GM18867 (cell line): ENCODE measurements at regions not wholly inside any gene's neighbourhood (a gene's known extent, or its start where the extent isn't known, plus 50 kb on each side); places are given as distances from the start of the nearest gene placed in this dataset.
"Not testable (repeated sequence)": the region's sequence is repeated elsewhere in the genome, so short reads cannot be mapped to it uniquely, and the experiment has no call there.

Experiments used
- ATAC-seq: cut with Tn5 transposase; IDR thresholded peaks from one replicate; pipeline ENCODE4 v1.9.1; 2021; ENCODE audit warnings: mild to moderate bottlenecking, moderate library complexity; ENCODE audit not compliant: unreplicated experiment

- no peak for ATAC-seq
Measured at GRCh38 chr20:56689318-56689717, 60.2 kb downstream of the TFAP2C start.

- no peak for ATAC-seq
Measured at GRCh38 chr20:56689852-56690485, 60.9 kb downstream of the TFAP2C start.

GRCh38 chr20:56690531-56691175 lies 61.5 kb downstream of the TFAP2C start:
- no peak for ATAC-seq

GRCh38 chr20:56691325-56691998 lies 62.4 kb downstream of the TFAP2C start:
- ATAC-seq: no peak

- no peak for ATAC-seq
Measured at GRCh38 chr20:56693217-56693616, 64.1 kb downstream of the TFAP2C start.

- no peak for ATAC-seq
Measured at GRCh38 chr20:56697476-56697875, 68.4 kb downstream of the TFAP2C start.

- no peak for ATAC-seq
Measured at GRCh38 chr20:56698297-56698696, 69.2 kb downstream of the TFAP2C start.

- ATAC-seq: no peak
Measured at GRCh38 chr20:56698749-56699148, 69.6 kb downstream of the TFAP2C start.

- ATAC-seq: no peak
Measured at GRCh38 chr20:56702931-56703840, 74.1 kb downstream of the TFAP2C start.

- no peak for ATAC-seq
Measured at GRCh38 chr20:56706867-56707360, 77.8 kb downstream of the TFAP2C start.

- ATAC-seq: no peak
Measured at GRCh38 chr20:56708991-56709390, 79.9 kb downstream of the TFAP2C start.

GRCh38 chr20:56710125-56710524 lies 81.0 kb downstream of the TFAP2C start:
- no peak for ATAC-seq

- not testable (repeated sequence) for ATAC-seq
Measured at GRCh38 chr20:56710577-56710976, 81.5 kb downstream of the TFAP2C start.

GRCh38 chr20:56711018-56711417 lies 81.9 kb downstream of the TFAP2C start:
- ATAC-seq: no peak

GRCh38 chr20:56715309-56715708 lies 86.2 kb downstream of the TFAP2C start:
- no peak for ATAC-seq

- no peak for ATAC-seq
Measured at GRCh38 chr20:56715902-56716519, 86.9 kb downstream of the TFAP2C start.

- no peak for ATAC-seq
Measured at GRCh38 chr20:56716806-56717205, 87.7 kb downstream of the TFAP2C start.

GRCh38 chr20:56718816-56719215 lies 89.7 kb downstream of the TFAP2C start:
- no peak for ATAC-seq

GRCh38 chr20:56720620-56721213 lies 91.6 kb downstream of the TFAP2C start:
- no peak for ATAC-seq

- peak; percentile 47 for ATAC-seq
Measured at GRCh38 chr20:56722042-56722441, 92.9 kb downstream of the TFAP2C start.
